GM19328 (cell line): ENCODE measurements at regions not wholly inside any gene's neighbourhood (a gene's known extent, or its start where the extent isn't known, plus 50 kb on each side); places are given as distances from the start of the nearest gene placed in this dataset.

Experiments
- ATAC-seq: cut with Tn5 transposase; IDR thresholded peaks from one replicate; pipeline ENCODE4 v1.9.1; 2021; ENCODE audit warnings: mild to moderate bottlenecking, moderate library complexity; ENCODE audit not compliant: unreplicated experiment

DNA sequence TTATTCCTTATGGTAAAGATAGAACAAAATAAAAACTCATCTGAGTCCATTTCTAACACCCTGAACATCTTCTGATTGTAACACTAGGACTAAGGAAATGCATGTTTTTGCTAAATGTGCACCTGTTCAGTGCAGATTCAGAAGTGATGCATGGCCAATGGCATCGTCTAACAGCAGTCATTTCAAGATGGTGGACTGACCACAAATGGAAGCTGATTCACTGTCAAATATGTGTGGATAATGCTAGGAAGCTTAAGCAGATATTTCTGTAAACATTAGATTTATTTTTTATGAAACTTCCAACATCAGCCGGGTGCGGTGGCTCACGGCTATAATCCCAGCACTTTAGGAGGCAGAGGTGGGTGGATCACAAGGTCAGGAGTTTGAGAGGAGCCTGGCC is 394.8 kb downstream of the SAMD5 start:
- no peak for ATAC-seq

GRCh38 chr6:147903931-147904330 is 395.4 kb downstream of the SAMD5 start:
- no peak for ATAC-seq

- no peak for ATAC-seq
Measured at GRCh38 chr6:147904416-147904815, 395.9 kb downstream of the SAMD5 start.

DNA sequence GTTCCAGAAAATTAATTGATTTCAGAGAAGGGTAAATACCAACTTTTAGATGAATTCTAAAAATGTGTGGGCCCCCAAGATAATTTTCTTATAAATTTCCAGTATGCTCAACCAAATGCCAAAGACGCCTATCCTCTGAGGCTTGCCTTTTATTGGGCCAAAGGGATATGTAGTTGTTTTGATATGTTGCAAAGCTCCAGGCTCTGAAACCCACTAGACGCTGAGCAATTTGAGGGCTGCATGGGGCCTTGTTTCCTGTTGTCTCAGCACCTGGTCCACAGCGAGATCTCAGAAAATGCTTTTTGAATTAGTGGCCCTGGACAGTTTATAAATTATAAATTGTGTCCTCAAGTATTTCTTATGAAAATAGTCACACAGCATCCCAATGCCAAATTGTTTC is 397.2 kb downstream of the SAMD5 start:
- no peak for ATAC-seq

DNA sequence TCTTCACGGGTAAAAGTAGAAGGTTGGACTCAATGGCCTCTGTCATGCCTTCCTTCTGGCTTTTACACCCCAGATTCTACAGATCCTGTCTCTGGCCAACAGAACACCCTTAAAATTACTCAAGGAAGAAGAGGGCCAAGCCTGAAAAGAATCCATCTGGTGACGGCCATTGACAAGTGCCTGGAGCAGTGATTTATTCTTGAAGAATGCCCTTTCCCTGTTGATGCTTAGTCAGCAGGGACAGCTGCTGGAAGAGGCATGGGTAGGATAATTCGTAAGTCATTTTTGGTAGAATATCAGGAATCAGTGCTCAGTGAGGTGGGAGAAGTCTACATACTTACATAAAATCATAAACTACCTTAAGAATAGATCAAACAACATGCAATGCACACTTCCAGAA is 397.9 kb downstream of the SAMD5 start:
- no peak for ATAC-seq

- no peak for ATAC-seq
Measured at GRCh38 chr6:147909640-147910039, 401.1 kb downstream of the SAMD5 start.

GRCh38 chr6:147910281-147910680 is 401.8 kb downstream of the SAMD5 start:
- no peak for ATAC-seq

DNA sequence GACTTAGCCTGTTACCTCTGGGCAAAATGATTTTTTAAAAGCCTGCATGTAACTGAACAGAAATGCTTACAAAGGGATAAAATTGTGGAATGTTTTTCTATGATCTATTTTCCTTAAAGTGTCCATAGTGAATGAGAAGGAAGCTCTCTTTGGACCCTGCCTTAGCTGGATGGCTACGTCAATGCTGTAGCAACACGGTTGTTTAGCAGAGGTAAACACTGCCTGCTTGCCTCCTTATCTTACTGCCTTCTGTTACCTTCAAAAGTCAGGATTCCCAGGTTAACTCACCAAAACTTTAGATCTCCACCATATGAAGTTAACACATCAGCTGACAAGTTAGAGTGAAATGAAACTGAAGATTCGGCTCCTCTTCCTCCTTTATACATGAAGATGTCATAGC is 402.6 kb downstream of the SAMD5 start:
- ATAC-seq: no peak

GRCh38 chr6:147911686-147912085 is 403.2 kb downstream of the SAMD5 start:
- ATAC-seq: no peak

DNA sequence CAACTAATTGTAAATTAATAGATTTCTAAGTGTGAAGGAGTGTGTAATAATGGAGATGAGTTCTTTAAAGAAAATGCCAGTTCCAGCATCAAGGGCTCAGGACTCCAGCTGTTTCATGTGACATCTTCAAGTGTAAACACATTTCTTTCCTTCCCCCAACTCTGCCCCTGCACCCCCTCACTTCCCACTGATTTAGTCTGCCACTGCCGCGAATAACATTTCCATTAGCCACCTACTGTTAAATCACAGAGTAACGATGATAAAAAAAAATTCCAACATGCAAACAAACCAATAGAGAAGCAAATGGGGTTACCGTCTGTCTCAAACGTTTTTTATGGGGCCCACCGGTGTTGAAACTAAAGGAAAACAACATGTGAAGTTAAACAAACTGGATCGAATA is 414.3 kb downstream of the SAMD5 start:
- no peak for ATAC-seq

DNA sequence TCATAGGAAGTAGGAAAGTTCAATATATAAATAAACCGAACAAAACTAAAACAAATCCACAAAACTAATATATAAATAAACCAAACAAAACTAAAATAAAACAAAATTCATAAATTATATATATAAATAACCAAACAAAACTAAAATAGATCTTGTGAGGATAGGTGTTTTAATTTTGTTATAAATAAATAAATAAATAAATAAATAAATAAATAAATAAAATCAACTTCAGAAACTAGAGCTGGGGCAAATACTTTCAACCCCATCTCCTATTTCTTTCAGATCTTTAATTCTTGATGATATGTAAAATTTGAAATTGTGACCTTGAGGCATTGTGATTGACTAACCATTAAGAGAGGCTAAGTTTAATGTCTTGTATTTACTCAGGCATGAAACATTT is 416.1 kb downstream of the SAMD5 start:
- ATAC-seq: no peak

DNA sequence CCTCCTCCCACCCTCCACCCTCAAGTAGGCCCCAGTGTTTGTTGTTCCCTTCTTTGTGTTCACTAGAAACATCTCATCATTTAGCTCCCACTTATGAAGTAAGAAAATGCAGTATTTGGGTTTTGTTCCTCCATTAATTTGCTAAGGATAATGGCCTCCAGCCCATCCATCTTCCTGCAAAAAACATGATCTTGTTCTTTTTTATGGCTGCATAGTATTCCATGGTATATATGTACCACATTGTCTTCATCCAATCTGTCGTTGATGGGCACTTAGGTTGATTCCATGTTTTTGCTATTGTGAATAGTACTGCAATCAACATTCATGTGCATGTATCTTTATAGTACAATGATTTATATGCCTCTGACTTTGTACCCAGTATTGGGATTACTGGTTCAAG is 416.8 kb upstream of the SASH1 start:
- ATAC-seq: no peak

GRCh38 chr6:147930745-147931144 is 411.9 kb upstream of the SASH1 start:
- no peak for ATAC-seq

DNA sequence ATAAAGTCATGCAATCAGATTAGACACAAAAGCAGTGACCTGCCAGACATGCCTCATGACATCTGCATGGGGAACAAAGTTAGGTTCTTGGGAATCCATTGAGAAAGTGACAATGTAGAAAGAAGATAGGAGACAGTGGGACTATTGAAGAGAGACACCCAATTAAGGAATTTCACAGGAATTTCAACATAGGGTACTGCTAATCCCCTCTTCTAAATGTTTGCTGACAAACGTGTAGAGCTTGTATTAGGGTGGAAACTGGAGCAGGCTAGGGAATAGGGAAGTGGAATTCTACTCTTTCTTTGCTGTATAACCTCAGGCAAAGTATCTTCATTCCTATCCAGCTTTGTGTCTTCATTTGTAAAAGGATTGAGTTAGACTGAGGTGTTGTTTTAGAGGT is 409.4 kb upstream of the SASH1 start:
- no peak for ATAC-seq

DNA sequence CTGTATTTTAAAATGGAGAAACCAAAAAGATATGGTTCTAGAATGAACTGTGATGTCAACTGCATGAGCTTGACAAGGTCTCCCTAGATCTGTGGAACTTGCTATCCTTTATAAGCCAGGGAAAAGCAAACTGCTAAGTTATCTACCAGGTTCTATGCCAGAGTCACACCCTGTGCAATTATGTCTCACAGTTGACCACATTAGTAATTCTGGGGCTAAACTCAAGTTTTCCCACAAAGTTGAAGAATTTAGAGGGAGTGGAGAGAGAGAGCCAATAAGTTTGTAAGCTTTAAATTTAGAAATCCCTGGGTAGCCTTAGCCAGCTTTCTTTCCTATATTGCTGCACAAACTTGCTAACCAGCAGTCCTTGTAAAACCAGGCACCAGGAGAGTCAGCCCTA is 407.0 kb upstream of the SASH1 start:
- no peak for ATAC-seq

DNA sequence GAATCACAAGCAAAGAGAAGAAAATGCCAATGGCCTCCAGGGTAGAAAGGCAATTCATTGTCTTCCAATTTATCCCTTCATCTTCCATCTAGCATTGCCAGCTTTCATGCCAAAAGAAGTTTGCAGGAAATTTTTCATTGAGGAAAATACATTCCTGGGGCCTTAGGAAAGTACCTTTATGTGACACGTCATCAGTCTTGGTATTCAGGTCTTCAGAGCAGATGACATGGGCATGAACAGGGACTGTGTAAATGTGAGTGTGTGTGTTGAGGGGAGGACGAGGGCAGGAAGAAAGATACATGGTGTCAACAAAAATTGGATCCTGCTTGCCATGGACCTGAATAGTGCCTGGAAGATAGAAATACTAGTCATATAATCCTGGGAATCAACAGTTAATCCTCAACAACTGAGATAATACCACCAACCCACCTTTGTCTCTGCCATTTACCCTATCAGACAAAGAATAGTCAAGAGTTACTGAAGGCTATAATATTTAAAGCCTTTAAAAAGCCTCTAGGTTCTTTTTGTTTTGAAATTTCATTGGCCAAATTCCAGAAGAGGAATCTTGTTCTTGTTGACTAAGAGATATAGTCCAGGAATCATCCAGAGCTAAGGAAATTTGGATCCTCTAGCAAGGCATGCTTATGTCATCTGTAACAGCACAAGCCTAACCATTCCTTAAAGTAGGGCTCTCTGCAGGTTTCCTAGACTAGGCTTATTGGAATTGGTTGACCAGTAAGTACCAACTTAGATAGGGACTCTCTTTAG is 405.8 kb upstream of the SASH1 start:
- no peak for ATAC-seq

DNA sequence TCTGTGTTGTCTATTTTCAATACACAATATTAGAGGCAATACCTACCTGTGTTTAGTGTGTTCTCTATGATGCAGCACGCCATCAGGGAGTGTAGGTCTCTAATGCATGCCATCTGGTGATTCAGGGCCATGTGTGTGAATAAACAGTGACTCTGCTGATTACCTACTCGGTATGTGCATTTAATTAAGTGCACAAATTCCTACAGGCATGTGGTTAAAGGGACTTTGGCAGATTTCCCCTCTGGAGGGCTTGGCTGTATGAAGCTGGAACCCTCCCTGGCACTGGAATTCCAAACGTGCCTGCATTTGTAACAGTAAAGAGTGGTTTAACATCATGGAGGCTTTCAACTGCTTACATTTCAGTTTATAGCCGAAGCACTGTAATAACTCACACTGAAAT is 401.5 kb upstream of the SASH1 start:
- no peak for ATAC-seq

DNA sequence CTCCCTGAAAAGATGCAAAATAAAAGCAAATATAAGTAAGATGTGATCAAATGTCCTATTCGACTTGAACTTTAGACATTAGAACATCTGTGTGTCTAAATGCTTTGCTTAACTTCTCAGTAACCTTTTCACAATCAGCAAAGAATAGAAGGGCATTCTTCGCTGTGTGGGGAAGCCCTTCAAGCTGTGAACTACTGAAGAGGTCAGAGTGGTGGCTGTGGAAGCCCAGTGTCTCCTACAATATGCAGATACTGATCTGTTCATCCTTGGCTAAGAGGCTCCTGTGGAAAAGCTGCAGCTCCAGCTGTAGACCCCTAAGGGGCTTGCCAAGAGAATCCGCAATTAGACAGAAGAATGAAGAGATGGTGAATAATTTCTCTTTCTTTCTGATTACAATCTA is 400.3 kb upstream of the SASH1 start:
- ATAC-seq: no peak

DNA sequence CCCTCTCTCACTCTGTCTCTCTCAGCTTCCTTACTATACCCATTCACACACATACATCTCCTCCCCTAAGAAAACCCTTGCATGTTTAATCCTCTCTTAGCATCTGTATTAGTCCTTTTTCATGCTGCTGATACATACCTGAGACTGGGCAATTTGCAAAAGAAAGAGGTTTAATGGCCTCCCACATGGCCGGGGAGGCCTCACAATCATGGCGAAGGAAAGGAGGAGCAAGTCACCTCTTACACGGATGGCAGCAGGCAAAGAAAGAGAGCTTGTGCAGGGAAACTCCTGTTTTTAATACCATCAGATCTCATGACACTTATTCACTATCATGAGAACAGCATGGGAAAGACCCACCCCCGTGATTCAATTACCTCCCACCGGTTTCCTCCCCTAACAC is 398.5 kb upstream of the SASH1 start:
- no peak for ATAC-seq

- ATAC-seq: no peak
Measured at GRCh38 chr6:147947521-147947920, 395.1 kb upstream of the SASH1 start.

- ATAC-seq: no peak
Measured at GRCh38 chr6:147949981-147950622, 392.5 kb upstream of the SASH1 start.

DNA sequence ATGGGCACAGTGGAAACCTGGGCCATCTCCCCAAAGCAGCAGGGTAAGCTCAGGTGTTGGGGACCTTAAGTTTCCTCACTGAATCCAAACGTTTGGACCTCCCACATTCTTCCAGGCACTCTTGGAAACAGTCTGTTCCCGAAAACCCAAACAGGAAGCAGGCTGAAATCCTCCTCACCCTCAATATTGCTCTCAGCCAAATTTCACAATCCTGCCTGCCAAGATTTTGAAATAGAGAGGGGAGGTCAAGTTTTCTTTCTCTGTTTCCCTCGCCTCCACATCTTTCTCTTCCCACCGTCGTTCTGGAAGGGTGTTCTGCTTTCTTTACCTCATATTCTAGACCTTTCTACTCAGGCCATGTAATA is 392.0 kb upstream of the SASH1 start:
- ATAC-seq: no peak

GRCh38 chr6:147951726-147952125 is 390.9 kb upstream of the SASH1 start:
- ATAC-seq: no peak
